H4 (cell line): ENCODE measurements at regions not wholly inside any gene's neighbourhood (a gene's known extent, or its start where the extent isn't known, plus 50 kb on each side); places are given as distances from the start of the nearest gene placed in this dataset.

ENCODE experiments used
- DNase-seq: peaks from one replicate; pipeline ENCODE4 v3.0.0-alpha.2; 2015; ENCODE audit warnings: low spot score

- no peak for DNase-seq
Observed at GRCh38 chr6:145475794-145476396, 259.4 kb downstream of the EPM2A start.

- no peak for DNase-seq
Observed at GRCh38 chr6:145480024-145480423, 255.3 kb downstream of the EPM2A start.

- DNase-seq = no peak
Observed at GRCh38 chr6:145483191-145483996, 251.9 kb downstream of the EPM2A start.

GRCh38 chr6:145485288-145485687 lies 250.0 kb downstream of the EPM2A start:
- DNase-seq = no peak

- no peak for DNase-seq
Observed at GRCh38 chr6:145486306-145486705, 249.0 kb downstream of the EPM2A start.

- DNase-seq = no peak
Observed at GRCh38 chr6:145489583-145489982, 245.7 kb downstream of the EPM2A start.

- no peak for DNase-seq
Observed at GRCh38 chr6:145490068-145490467, 245.3 kb downstream of the EPM2A start.

- DNase-seq = no peak
Observed at GRCh38 chr6:145491126-145491525, 244.2 kb downstream of the EPM2A start.

GRCh38 chr6:145497006-145497405 lies 238.3 kb downstream of the EPM2A start:
- DNase-seq = peak; percentile 3

GRCh38 chr6:145498425-145498824 lies 236.9 kb downstream of the EPM2A start:
- DNase-seq = no peak

- DNase-seq = no peak
Observed at GRCh38 chr6:145502416-145502815, 232.9 kb downstream of the EPM2A start.

- DNase-seq = no peak
Observed at GRCh38 chr6:145506136-145506535, 229.2 kb downstream of the EPM2A start.

GRCh38 chr6:145506565-145506964 lies 228.8 kb downstream of the EPM2A start:
- DNase-seq = no peak

GRCh38 chr6:145507239-145507638 lies 228.1 kb downstream of the EPM2A start:
- DNase-seq = no peak

GRCh38 chr6:145508107-145508506 lies 227.2 kb downstream of the EPM2A start:
- DNase-seq = no peak

- no peak for DNase-seq
Observed at GRCh38 chr6:145517492-145517891, 217.8 kb downstream of the EPM2A start.

GRCh38 chr6:145525038-145525437 lies 210.3 kb downstream of the EPM2A start:
- no peak for DNase-seq

- peak; percentile 39 for DNase-seq
Observed at GRCh38 chr6:145529582-145529981, 205.7 kb downstream of the EPM2A start.

- no peak for DNase-seq
Observed at GRCh38 chr6:145530454-145530853, 204.9 kb downstream of the EPM2A start.

GRCh38 chr6:145531032-145531431 lies 204.3 kb downstream of the EPM2A start:
- DNase-seq = no peak

- no peak for DNase-seq
Observed at GRCh38 chr6:145531822-145532221, 203.5 kb downstream of the EPM2A start.

- no peak for DNase-seq
Observed at GRCh38 chr6:145532361-145532760, 203.0 kb downstream of the EPM2A start.

GRCh38 chr6:145534989-145535388 lies 200.3 kb downstream of the EPM2A start:
- no peak for DNase-seq

- DNase-seq = no peak
Observed at GRCh38 chr6:145538989-145539388, 196.3 kb downstream of the EPM2A start.
